Lung (tissue), 11 donors: ENCODE measurements at regions not wholly inside any gene's neighbourhood (a gene's known extent, or its start where the extent isn't known, plus 50 kb on each side); places are given as distances from the start of the nearest gene placed in this dataset.

ENCODE experiments used
- ATAC-seq: fragments of 200-7000 bp; cut with Tn5 transposase; one replicate; pipeline ENCODE4 v1.9.1; 2020; ENCODE audit warnings: moderate number of reproducible peaks; ENCODE audit not compliant: insufficient read depth, low FRiP score
- DNase-seq, 3 donors: peaks; one replicate each; pipeline ENCODE4 v3.0.0-alpha.2; 2013 to 2017
- H3K27ac ChIP-seq, 2 donors: one replicate each; pipeline ENCODE4 v1.5.1; 2013; ENCODE audit warnings: mild to moderate bottlenecking in 2 of 2, moderate library complexity in 2 of 2, control low read depth in 1 of 2, inconsistent platforms in 1 of 2, low read depth in 1 of 2, low read length in 1 of 2
- H3K27me3 ChIP-seq, 3 donors: one replicate each; pipeline ENCODE4 v1.5.1; 2013; ENCODE audit warnings: low read length in 2 of 3; ENCODE audit not compliant: control insufficient read depth in 3 of 3, insufficient read depth in 3 of 3
- H3K36me3 ChIP-seq, 4 donors: one replicate each; pipeline ENCODE4 v1.5.1; 2013; ENCODE audit warnings: low read length in 4 of 4, mild to moderate bottlenecking in 1 of 4, moderate library complexity in 1 of 4; ENCODE audit not compliant: control insufficient read depth in 4 of 4, insufficient read depth in 4 of 4
- H3K4me1 ChIP-seq, 5 donors: one replicate each; pipeline ENCODE4 v1.5.1; 2013; ENCODE audit warnings: low read length in 5 of 5, mild to moderate bottlenecking in 2 of 5, moderate library complexity in 1 of 5; ENCODE audit not compliant: control insufficient read depth in 5 of 5, insufficient read depth in 5 of 5
- H3K4me3 ChIP-seq: one replicate; pipeline ENCODE4 v1.5.1; 2013; ENCODE audit warnings: mild to moderate bottlenecking, control low read depth, moderate library complexity
- H3K9ac ChIP-seq, 2 donors: one replicate each; pipeline ENCODE4 v1.5.1; 2013; ENCODE audit warnings: low read length in 2 of 2, control low read depth in 1 of 2; ENCODE audit not compliant: insufficient read depth in 1 of 2
- H3K9me3 ChIP-seq, 4 donors: one replicate each; pipeline ENCODE4 v1.5.1; 2013; ENCODE audit warnings: low read length in 3 of 4, mild to moderate bottlenecking in 1 of 4, moderate library complexity in 1 of 4; ENCODE audit not compliant: control insufficient read depth in 4 of 4, insufficient read depth in 3 of 4
- WGBS, 2 donors: extraction: QIAGEN DNeasy Blood & Tissue Kit; methylation state at CpG; one replicate each; pipeline ENCODE4 v1.1.7; 2013; 5-methylcytosine and 5-hydroxymethylcytosine counted together
- TF ChIP-seq, protein P1 (sequence below): IDR thresholded peaks from 2 replicates; pipeline ENCODE4 v1.5.1; 2012; ENCODE audit warnings: mild to moderate bottlenecking; ENCODE audit errors: control extremely low read depth, extremely low read depth
- donor health status: control.
- donor health status: control.
- donor health status: Bipolar disorder and iron deficiency.
- donor health status: healthy.
- donor health status: DM: yes; HTN: yes; CAD: no.

DNA sequence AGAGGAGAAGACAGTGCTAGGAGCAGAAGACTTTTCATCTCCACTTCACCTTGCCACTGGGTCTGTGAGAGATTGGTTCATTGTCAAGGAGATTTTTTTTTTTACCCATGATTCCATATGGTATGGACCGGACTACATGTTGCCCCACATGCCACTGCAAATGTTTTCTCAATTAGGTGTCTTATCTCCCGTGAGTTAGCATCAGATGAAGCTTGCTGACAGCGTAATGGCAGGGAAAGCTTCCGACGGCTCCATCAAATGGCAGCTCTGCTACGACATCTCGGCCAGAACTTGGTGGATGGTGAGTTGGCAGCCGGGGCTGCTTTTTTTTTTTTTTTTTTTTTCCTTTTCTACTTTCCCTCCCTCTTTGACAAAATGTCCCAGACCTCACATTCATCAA lies 217.2 kb upstream of the NFIA start:
- H3K27me3 ChIP-seq, result peaks cover 0 to 17% (median 0%) of the 10 kb centered on the region in 3 donors
- no peak overlapping the region for H3K27ac ChIP-seq
- H3K4me3 ChIP-seq, result no peak overlapping the region
- no peak for ATAC-seq
- WGBS, 2 donors, result 87 to 88% methylated on average over 8 of the region's 8 CpGs
- TF ChIP-seq, protein P1, sequence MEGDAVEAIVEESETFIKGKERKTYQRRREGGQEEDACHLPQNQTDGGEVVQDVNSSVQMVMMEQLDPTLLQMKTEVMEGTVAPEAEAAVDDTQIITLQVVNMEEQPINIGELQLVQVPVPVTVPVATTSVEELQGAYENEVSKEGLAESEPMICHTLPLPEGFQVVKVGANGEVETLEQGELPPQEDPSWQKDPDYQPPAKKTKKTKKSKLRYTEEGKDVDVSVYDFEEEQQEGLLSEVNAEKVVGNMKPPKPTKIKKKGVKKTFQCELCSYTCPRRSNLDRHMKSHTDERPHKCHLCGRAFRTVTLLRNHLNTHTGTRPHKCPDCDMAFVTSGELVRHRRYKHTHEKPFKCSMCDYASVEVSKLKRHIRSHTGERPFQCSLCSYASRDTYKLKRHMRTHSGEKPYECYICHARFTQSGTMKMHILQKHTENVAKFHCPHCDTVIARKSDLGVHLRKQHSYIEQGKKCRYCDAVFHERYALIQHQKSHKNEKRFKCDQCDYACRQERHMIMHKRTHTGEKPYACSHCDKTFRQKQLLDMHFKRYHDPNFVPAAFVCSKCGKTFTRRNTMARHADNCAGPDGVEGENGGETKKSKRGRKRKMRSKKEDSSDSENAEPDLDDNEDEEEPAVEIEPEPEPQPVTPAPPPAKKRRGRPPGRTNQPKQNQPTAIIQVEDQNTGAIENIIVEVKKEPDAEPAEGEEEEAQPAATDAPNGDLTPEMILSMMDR, result no peak
- no peaks in the 10 kb centered on the region for H3K9me3 ChIP-seq
- H3K9ac ChIP-seq, result no peak overlapping the region
- no peaks in the 10 kb centered on the region for H3K36me3 ChIP-seq
- peaks cover 0 to 30% (median 2%) of the 10 kb centered on the region in 5 donors for H3K4me1 ChIP-seq
- no peak for DNase-seq

DNA sequence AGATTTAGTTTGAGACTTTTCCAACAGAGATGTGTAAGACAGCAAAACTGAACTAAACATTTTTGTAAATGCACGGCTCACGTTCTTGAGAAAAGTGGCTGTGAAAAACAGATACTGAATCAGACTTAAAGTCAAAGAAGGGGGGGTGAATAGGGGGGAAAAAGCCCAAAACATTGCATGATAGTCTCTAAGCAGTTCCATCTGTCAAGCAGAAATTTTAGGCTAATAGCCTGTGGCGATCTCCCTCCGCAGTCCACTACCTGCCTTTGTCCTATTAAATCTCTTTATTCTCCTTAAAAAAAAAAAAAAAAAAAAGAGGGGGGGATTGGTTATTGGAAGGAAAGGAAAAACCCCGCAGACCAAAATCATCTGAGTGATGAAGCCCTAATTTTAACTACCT lies 217.6 kb upstream of the NFIA start:
- 95% methylated on average over 5 of the region's 5 CpGs for WGBS, 2 donors
- Histone ChIP-seq H3K4me3 (no peak overlapping the region), H3K9ac (no peak overlapping the region), H3K9me3 (no peaks in the 10 kb centered on the region), H3K4me1 (peaks cover 0 to 30% (median 2%) of the 10 kb centered on the region in 5 donors), H3K36me3 (no peaks in the 10 kb centered on the region), H3K27me3 (peaks cover 0 to 17% (median 0%) of the 10 kb centered on the region in 3 donors), H3K27ac (no peak overlapping the region)
- no peak for ATAC-seq
- TF ChIP-seq, protein P1, result no peak
- DNase-seq, result no peak

DNA sequence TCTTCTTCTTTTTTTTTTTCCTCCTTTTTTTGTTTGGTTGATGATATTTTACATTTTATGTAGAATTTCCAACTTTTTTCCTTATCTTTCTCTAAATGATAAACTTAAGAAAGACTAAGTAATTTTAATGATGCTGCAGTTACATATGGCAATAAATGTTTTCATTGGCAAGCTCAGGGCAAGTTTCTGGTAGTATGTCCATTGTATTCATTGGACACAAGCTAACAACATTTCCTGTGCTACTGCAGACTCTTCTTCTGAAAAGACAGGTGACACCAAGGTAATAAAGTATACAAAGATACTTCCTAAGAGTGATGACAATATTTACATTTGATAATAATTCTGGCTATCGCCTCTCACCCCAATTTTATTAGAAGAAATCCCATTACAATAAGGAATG lies 219.2 kb upstream of the NFIA start:
- 93 to 94% methylated on average over 1 of the region's 1 CpG for WGBS, 2 donors

More for the DNA sequence above, 219.2 kb upstream of the NFIA start:
- Histone ChIP-seq H3K36me3 (no peaks in the 10 kb centered on the region), H3K4me3 (no peak overlapping the region), H3K4me1 (peaks cover 0 to 30% (median 2%) of the 10 kb centered on the region in 5 donors), H3K27ac (no peak overlapping the region), H3K9ac (no peak overlapping the region), H3K9me3 (no peaks in the 10 kb centered on the region), H3K27me3 (peaks cover 0 to 16% (median 0%) of the 10 kb centered on the region in 3 donors)
- no peak for ATAC-seq
- DNase-seq, result no peak
- TF ChIP-seq, protein P1, result no peak
